IPS-18c (cell line): ENCODE measurements at regions not wholly inside any gene's neighbourhood (a gene's known extent, or its start where the extent isn't known, plus 50 kb on each side); places are given as distances from the start of the nearest gene placed in this dataset.

Experiments
- H3K4me3 ChIP-seq: 2 replicates; pipeline ENCODE4 v1.7.0; 2013; ENCODE audit warnings: low read depth, mild to moderate bottlenecking, low read length, moderate library complexity; ENCODE audit not compliant: insufficient read depth
- H3K9me3 ChIP-seq: one replicate; pipeline ENCODE4 v1.6.1; 2013; ENCODE audit warnings: mild to moderate bottlenecking, low read length, moderate library complexity; ENCODE audit not compliant: control insufficient read depth, insufficient read depth

- H3K4me3 ChIP-seq, result no peak overlapping the region
- H3K9me3 ChIP-seq, result no peaks in the 10 kb centered on the region
These were observed 97.0 kb upstream of the PRR5 start for GRCh38 chr22:44604991-44605390.

GRCh38 chr22:44604455-44604854 is 97.5 kb upstream of the PRR5 start:
- Histone ChIP-seq H3K9me3 (no peaks in the 10 kb centered on the region), H3K4me3 (no peak overlapping the region)

- H3K9me3 ChIP-seq, result no peaks in the 10 kb centered on the region
- no peak overlapping the region for H3K4me3 ChIP-seq
These were observed 98.2 kb upstream of the PRR5 start for GRCh38 chr22:44603767-44604166.

GRCh38 chr22:44601725-44602124 is 100.3 kb upstream of the PRR5 start:
- H3K4me3 ChIP-seq, result no peak overlapping the region
- no peaks in the 10 kb centered on the region for H3K9me3 ChIP-seq

GRCh38 chr22:44601189-44601588 is 100.8 kb upstream of the PRR5 start:
- Histone ChIP-seq H3K4me3 (no peak overlapping the region), H3K9me3 (no peaks in the 10 kb centered on the region)

- no peak overlapping the region for H3K4me3 ChIP-seq
- H3K9me3 ChIP-seq, result no peaks in the 10 kb centered on the region
These were observed 101.7 kb upstream of the PRR5 start for GRCh38 chr22:44600207-44600785.

- H3K9me3 ChIP-seq, result no peaks in the 10 kb centered on the region
- H3K4me3 ChIP-seq, result no peak overlapping the region
These were observed 101.6 kb upstream of the RTL6 start for GRCh38 chr22:44599500-44600140.

- no peak overlapping the region for H3K4me3 ChIP-seq
- no peaks in the 10 kb centered on the region for H3K9me3 ChIP-seq
These were observed 101.1 kb upstream of the RTL6 start for GRCh38 chr22:44599084-44599483.

GRCh38 chr22:44597616-44598015 is 99.6 kb upstream of the RTL6 start:
- H3K9me3 ChIP-seq, result no peaks in the 10 kb centered on the region
- H3K4me3 ChIP-seq, result no peak overlapping the region

GRCh38 chr22:44596396-44597125 is 98.5 kb upstream of the RTL6 start:
- no peaks in the 10 kb centered on the region for H3K9me3 ChIP-seq
- no peak overlapping the region for H3K4me3 ChIP-seq

GRCh38 chr22:44595841-44596341 is 97.9 kb upstream of the RTL6 start:
- no peaks in the 10 kb centered on the region for H3K9me3 ChIP-seq
- no peak overlapping the region for H3K4me3 ChIP-seq

- no peak overlapping the region for H3K4me3 ChIP-seq
- H3K9me3 ChIP-seq, result no peaks in the 10 kb centered on the region
These were observed 96.9 kb upstream of the RTL6 start for GRCh38 chr22:44594951-44595350.

GRCh38 chr22:44592824-44593148 is 94.8 kb upstream of the RTL6 start:
- Histone ChIP-seq H3K4me3 (no peak overlapping the region), H3K9me3 (no peaks in the 10 kb centered on the region)

- no peak overlapping the region for H3K4me3 ChIP-seq
- H3K9me3 ChIP-seq, result no peaks in the 10 kb centered on the region
These were observed 94.2 kb upstream of the RTL6 start for GRCh38 chr22:44592126-44592823.

GRCh38 chr22:44591146-44591790 is 93.2 kb upstream of the RTL6 start:
- Histone ChIP-seq H3K4me3 (no peak overlapping the region), H3K9me3 (no peaks in the 10 kb centered on the region)

GRCh38 chr22:44590291-44590690 is 92.3 kb upstream of the RTL6 start:
- H3K4me3 ChIP-seq, result no peak overlapping the region

GRCh38 chr22:44589831-44590230 is 91.8 kb upstream of the RTL6 start:
- no peaks in the 10 kb centered on the region for H3K9me3 ChIP-seq
- no peak overlapping the region for H3K4me3 ChIP-seq

More at GRCh38 chr22:44590291-44590690, 92.3 kb upstream of the RTL6 start:
- H3K9me3 ChIP-seq, result no peaks in the 10 kb centered on the region
